ENCODE measurements at regions not wholly inside any gene's neighbourhood (a gene's known extent, or its start where the extent isn't known, plus 50 kb on each side); places are given as distances from the start of the nearest gene placed in this dataset.

- DNase-seq = no peak
These were observed 1202.6 kb downstream of the EPHA7 start for GRCh38 chr6:92216717-92217116.

- DNase-seq = no peak
These were observed 1217.7 kb downstream of the EPHA7 start for GRCh38 chr6:92201618-92202017.

GRCh38 chr6:92196325-92196724, 1223.0 kb downstream of the EPHA7 start:
- DNase-seq = no peak

GRCh38 chr6:92195796-92196195, 1223.6 kb downstream of the EPHA7 start:
- DNase-seq = no peak

- DNase-seq = no peak
These were observed 1231.3 kb downstream of the EPHA7 start for GRCh38 chr6:92188016-92188415.

GRCh38 chr6:92184933-92185332, 1234.4 kb downstream of the EPHA7 start:
- DNase-seq = no peak

- DNase-seq = no peak
These were observed 1238.0 kb downstream of the EPHA7 start for GRCh38 chr6:92181347-92181746.

- DNase-seq = no peak
These were observed 1239.3 kb downstream of the EPHA7 start for GRCh38 chr6:92180090-92180489.

GRCh38 chr6:92176666-92177065, 1242.7 kb downstream of the EPHA7 start:
- DNase-seq = no peak

- DNase-seq = no peak
These were observed 1244.8 kb downstream of the EPHA7 start for GRCh38 chr6:92174398-92175073.

GRCh38 chr6:92169506-92169905, 1249.9 kb downstream of the EPHA7 start:
- no peak for DNase-seq

- no peak for DNase-seq
These were observed 1252.7 kb downstream of the EPHA7 start for GRCh38 chr6:92166666-92167065.

GRCh38 chr6:92161953-92162352, 1257.4 kb downstream of the EPHA7 start:
- DNase-seq = no peak

- DNase-seq = no peak
These were observed 1259.1 kb downstream of the EPHA7 start for GRCh38 chr6:92160226-92160625.

GRCh38 chr6:92159046-92159445, 1260.3 kb downstream of the EPHA7 start:
- DNase-seq = no peak

- no peak for DNase-seq
These were observed 1268.8 kb downstream of the EPHA7 start for GRCh38 chr6:92150553-92150952.

- DNase-seq = no peak
These were observed 1272.1 kb downstream of the EPHA7 start for GRCh38 chr6:92147246-92147645.

GRCh38 chr6:92139601-92140000, 1279.8 kb downstream of the EPHA7 start:
- no peak for DNase-seq

- DNase-seq = no peak
These were observed 1286.4 kb downstream of the EPHA7 start for GRCh38 chr6:92132957-92133356.

- no peak for DNase-seq
These were observed 1286.9 kb downstream of the EPHA7 start for GRCh38 chr6:92132457-92132856.

- DNase-seq = no peak
These were observed 1288.4 kb downstream of the EPHA7 start for GRCh38 chr6:92130944-92131343.

GRCh38 chr6:92126983-92127382, 1292.4 kb downstream of the EPHA7 start:
- DNase-seq = no peak

- no peak for DNase-seq
These were observed 1293.3 kb downstream of the EPHA7 start for GRCh38 chr6:92126088-92126487.

- DNase-seq = no peak
These were observed 1293.7 kb downstream of the EPHA7 start for GRCh38 chr6:92125681-92126080.

GRCh38 chr6:92124200-92124651, 1295.1 kb downstream of the EPHA7 start:
- DNase-seq = no peak
